RCC 7860 (cell line): ENCODE measurements at regions not wholly inside any gene's neighbourhood (a gene's known extent, or its start where the extent isn't known, plus 50 kb on each side); places are given as distances from the start of the nearest gene placed in this dataset.
"Not testable (repeated sequence)": the region's sequence is repeated elsewhere in the genome, so short reads cannot be mapped to it uniquely, and the experiment has no call there.

ENCODE experiments used
- DNase-seq: peaks from one replicate; pipeline ENCODE4 v3.0.0-alpha.2; 2015; ENCODE audit warnings: low spot score
- FAIRE-seq: peaks from 2 replicates; lab custom pipeline; 2012; peaks lifted over from hg19 to GRCh38; lab: Jason Lieb, UNC

DNA sequence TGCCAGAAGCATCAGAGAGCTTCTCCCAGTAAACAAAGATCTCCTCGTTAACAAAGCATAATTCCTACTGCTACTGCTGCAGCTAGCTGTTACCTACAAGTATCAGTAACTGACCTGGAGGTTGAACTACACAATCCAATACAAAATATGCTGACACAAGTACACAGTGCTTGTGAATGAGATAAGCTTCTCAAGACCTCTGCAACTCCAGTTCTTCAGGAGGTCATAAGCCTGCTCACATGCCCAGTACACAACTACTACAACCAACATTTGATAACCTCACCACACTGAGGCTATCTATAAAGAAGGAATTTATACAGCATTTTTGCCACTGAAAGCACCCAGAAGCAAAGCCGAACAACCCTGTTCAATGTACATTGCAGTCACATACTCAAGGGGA, 66.7 kb upstream of the SMARCAD1 start:
- DNase-seq (no peak), FAIRE-seq (no peak)

DNA sequence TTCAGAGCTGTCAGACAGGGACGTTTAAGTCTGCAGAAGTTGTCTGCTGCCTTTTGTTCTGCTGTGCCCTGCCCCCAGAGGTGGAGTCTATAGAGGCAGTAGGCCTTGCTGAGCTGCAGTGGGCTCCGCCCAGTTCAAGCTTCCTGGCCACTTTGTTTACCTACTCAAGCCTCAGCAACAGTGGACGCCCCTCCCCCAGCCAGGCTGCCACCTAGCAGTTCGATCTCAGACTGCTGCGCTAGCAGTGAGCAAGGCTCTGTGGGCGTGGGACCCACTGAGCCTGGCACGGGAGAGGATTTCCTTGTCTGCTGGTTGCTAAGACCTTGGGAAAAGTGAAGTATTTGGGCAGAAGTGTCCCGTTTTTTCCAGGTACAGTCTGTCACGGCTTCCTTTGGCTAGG, 59.6 kb upstream of the SMARCAD1 start:
- not testable (repeated sequence) for FAIRE-seq

DNA sequence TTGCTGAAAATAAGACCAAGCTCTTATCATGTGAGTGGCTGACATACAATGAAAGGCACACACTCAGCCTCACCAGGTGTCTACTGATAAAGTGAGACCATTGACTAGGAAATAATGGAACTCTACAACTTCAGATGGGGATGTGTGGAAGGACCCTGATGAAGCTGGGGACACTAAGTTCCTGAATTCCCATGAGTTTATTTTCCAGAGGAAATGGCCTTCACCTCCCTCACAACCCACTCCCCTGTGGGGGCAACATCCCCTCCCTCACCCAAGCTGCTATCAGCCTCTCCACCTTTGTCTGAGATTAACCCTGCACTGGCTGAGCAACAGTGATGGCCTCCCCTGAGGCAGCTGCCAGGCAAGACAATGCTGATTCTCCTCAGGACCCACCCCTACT, 55.2 kb upstream of the SMARCAD1 start:
- FAIRE-seq (no peak), DNase-seq (no peak)

More for the DNA sequence above, 59.6 kb upstream of the SMARCAD1 start:
- not testable (repeated sequence) for DNase-seq

DNA sequence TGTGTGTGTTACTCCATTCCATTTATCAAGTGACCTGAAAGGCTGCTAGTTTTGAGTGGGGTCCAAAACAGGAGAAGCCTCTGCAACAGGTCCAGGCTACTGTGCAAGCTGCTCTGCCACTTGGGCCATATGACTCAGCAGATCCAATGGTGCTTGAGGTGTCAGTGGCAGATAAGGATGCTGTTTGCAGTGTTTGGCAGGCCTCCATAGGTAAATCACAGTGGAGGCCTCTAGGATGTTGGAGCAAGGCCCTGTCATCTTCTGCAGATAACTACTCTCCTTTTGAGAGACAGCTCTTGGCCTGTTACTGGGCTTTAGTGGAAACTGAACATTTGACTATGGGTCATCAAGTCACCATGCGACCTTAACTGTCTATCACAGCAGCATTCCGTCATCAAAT, 52.3 kb upstream of the SMARCAD1 start:
- FAIRE-seq, DNase-seq: not testable (repeated sequence)

DNA sequence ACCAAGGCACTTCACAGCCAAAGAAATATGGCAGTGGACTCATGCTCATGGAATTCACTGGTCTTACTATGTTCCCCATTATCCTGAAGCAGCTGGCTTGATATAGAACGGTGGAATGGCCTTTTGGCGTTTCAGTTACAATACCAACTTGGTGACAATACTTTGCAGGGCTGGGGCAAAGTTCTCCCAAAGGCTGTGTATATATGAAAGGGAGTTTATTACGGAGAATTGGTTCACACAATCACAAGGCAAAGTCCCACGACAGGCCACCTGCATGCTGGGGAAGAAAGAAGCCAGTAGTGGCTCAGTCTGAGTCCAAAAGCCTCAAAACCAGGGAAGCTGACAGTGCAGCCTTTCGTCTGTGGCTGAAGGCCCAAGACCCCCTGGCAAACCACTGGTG, 50.8 kb upstream of the SMARCAD1 start:
- FAIRE-seq, result no peak
- DNase-seq, result no peak
